H1 (cell line): ENCODE measurements at regions not wholly inside any gene's neighbourhood (a gene's known extent, or its start where the extent isn't known, plus 50 kb on each side); places are given as distances from the start of the nearest gene placed in this dataset.

ENCODE experiments used
- CTCF ChIA-PET: fragments of 300-600 bp; sonication (Branson Sonifier 250); formaldehyde crosslinking; loops from one replicate; lab custom pipeline; 2021; ENCODE audit not compliant: partially characterized antibody; lab: Charles Lee
- POLR2A ChIA-PET: fragments of 300-600 bp; sonication (Branson Sonifier 250); formaldehyde crosslinking; loops from one replicate; lab custom pipeline; 2021; ENCODE audit warnings: inconsistent platforms; ENCODE audit not compliant: partially characterized antibody; lab: Charles Lee
- DNase-seq, 2 experiments: peaks; one replicate each; pipeline versions ENCODE4 v3.0.0 to v3.0.0-alpha.2; 2010 to 2022; ENCODE audit warnings: low spot score in 2 of 2, low read depth in 1 of 2, mixed read lengths in 1 of 2
- FAIRE-seq: peaks from 2 replicates; lab custom pipeline; 2011; peaks lifted over from hg19 to GRCh38; lab: Jason Lieb, UNC
- H2AFZ ChIP-seq: 2 replicates; pipeline ENCODE4 v1.8.1; 2012; ENCODE audit warnings: low read length, inconsistent platforms
- H2AK5ac ChIP-seq: 2 replicates; pipeline ENCODE4 v1.6.1; 2013; ENCODE audit warnings: low read depth, low read length
- H2BK120ac ChIP-seq: replicated peaks from 2 replicates; pipeline ENCODE3; 2013; ENCODE audit warnings: low read depth, low read length, inconsistent platforms
- H2BK12ac ChIP-seq: 2 replicates; pipeline ENCODE4 v1.6.1; 2013; ENCODE audit warnings: low read depth, low read length
- H2BK15ac ChIP-seq: 2 replicates; pipeline ENCODE4 v1.6.1; 2013; ENCODE audit warnings: low read length
- H2BK20ac ChIP-seq: 2 replicates; pipeline ENCODE4 v1.6.1; 2013; ENCODE audit warnings: low read length
- H2BK5ac ChIP-seq: 2 replicates; pipeline ENCODE4 v1.6.1; 2013; ENCODE audit warnings: low read depth, low read length
- H3K14ac ChIP-seq: 2 replicates; pipeline ENCODE4 v1.6.1; 2013; ENCODE audit warnings: inconsistent platforms; ENCODE audit not compliant: insufficient read length
- H3K18ac ChIP-seq: 2 replicates; pipeline ENCODE4 v1.6.1; 2013; ENCODE audit warnings: low read length; ENCODE audit errors: extremely low read depth
- H3K23ac ChIP-seq: 2 replicates; pipeline ENCODE4 v1.6.1; 2013; ENCODE audit warnings: inconsistent platforms; ENCODE audit not compliant: insufficient read length
- H3K23me2 ChIP-seq: 2 replicates; pipeline ENCODE4 v1.6.1; 2013; ENCODE audit warnings: low read depth, low read length
- H3K27ac ChIP-seq: 2 replicates; pipeline ENCODE4 v1.6.1; 2011; ENCODE audit warnings: low read depth, low read length, inconsistent platforms
- H3K27me3 ChIP-seq, 4 experiments: replicated peaks in 1 of 4; 1 replicate in 1 of 4; 2 replicates in 3 of 4; pipeline versions ENCODE4 v1.6.1 to v1.8.1; 2011 to 2013; ENCODE audit warnings: low read length in 3 of 4, mild to moderate bottlenecking in 3 of 4, inconsistent platforms in 2 of 4, mixed read lengths in 2 of 4, moderate library complexity in 1 of 4; ENCODE audit not compliant: control insufficient read depth in 3 of 4, insufficient read depth in 3 of 4; ENCODE audit errors: extremely low read depth in 1 of 4
- H3K36me3 ChIP-seq, 4 experiments: 2 replicates each; pipeline versions ENCODE4 v1.6.1 to v1.8.1; 2011 to 2013; ENCODE audit warnings: mild to moderate bottlenecking in 4 of 4, low read length in 3 of 4, moderate library complexity in 2 of 4, control low read depth in 1 of 4, inconsistent platforms in 1 of 4; ENCODE audit not compliant: insufficient read depth in 4 of 4, control insufficient read depth in 2 of 4
- H3K4ac ChIP-seq: replicated peaks from 2 replicates; pipeline ENCODE3; 2013; ENCODE audit warnings: low read length, low read depth, mixed read lengths, inconsistent platforms; ENCODE audit not compliant: insufficient read length
- H3K4me1 ChIP-seq, 4 experiments: replicated peaks in 1 of 4; 1 replicate in 1 of 4; 2 replicates in 3 of 4; pipeline versions ENCODE4 v1.6.1 to v1.8.1; 2011 to 2013; ENCODE audit warnings: low read length in 3 of 4, inconsistent platforms in 2 of 4, mixed read lengths in 1 of 4; ENCODE audit not compliant: insufficient read depth in 4 of 4, control insufficient read depth in 3 of 4
- H3K4me2 ChIP-seq, 2 experiments: 2 replicates each; pipeline versions ENCODE4 v1.6.1 to v1.8.1; 2011 to 2013; ENCODE audit warnings: low read depth in 2 of 2, low read length in 2 of 2, control low read depth in 1 of 2, inconsistent platforms in 1 of 2, mild to moderate bottlenecking in 1 of 2; ENCODE audit not compliant: insufficient read depth in 1 of 2
- H3K4me3 ChIP-seq, 4 experiments: fragments of 200-600, 300-600 bp in 1 of 4; sonication (generic), shearing (Covaris generic), sonication (Bioruptor Twin) in 1 of 4; 2 replicates each; pipeline versions ENCODE4 v1.5.1 to v1.8.1; 2011 to 2016; ENCODE audit warnings: low read length in 4 of 4, low read depth in 3 of 4, control low read depth in 2 of 4, inconsistent platforms in 2 of 4, mild to moderate bottlenecking in 2 of 4, mixed read lengths in 1 of 4, moderate library complexity in 1 of 4; ENCODE audit not compliant: insufficient read depth in 2 of 4; ENCODE audit errors: extremely low read depth in 1 of 4
- H3K56ac ChIP-seq: replicated peaks from 2 replicates; pipeline ENCODE3; 2013; ENCODE audit warnings: low read depth, mild to moderate bottlenecking, mixed read lengths, low read length, inconsistent platforms; ENCODE audit not compliant: insufficient read length
- H3K79me1 ChIP-seq: 2 replicates; pipeline ENCODE4 v1.6.1; 2013; ENCODE audit warnings: low read depth, low read length, control low read depth
- H3K79me2 ChIP-seq, 2 experiments: 2 replicates each; pipeline versions ENCODE4 v1.6.1 to v1.8.1; 2012 to 2013; ENCODE audit warnings: low read length in 2 of 2, mild to moderate bottlenecking in 2 of 2, inconsistent platforms in 1 of 2; ENCODE audit not compliant: insufficient read depth in 2 of 2, control insufficient read depth in 1 of 2
- H3K9ac ChIP-seq, 4 experiments: replicated peaks in 1 of 4; 1 replicate in 1 of 4; 2 replicates in 3 of 4; pipeline versions ENCODE4 v1.6.1 to v1.8.1; 2011 to 2013; ENCODE audit warnings: low read depth in 3 of 4, low read length in 3 of 4, control low read depth in 2 of 4, mild to moderate bottlenecking in 2 of 4, moderate library complexity in 2 of 4, inconsistent platforms in 1 of 4; ENCODE audit errors: extremely low read depth in 1 of 4
- H3K9me3 ChIP-seq, 2 experiments: 2 replicates each; pipeline versions ENCODE4 v1.6.1 to v1.8.1; 2012 to 2013; ENCODE audit warnings: mild to moderate bottlenecking in 2 of 2, moderate library complexity in 2 of 2, control low read depth in 1 of 2, inconsistent platforms in 1 of 2, low read depth in 1 of 2, low read length in 1 of 2, mixed read lengths in 1 of 2; ENCODE audit not compliant: insufficient read depth in 2 of 2
- H4K20me1 ChIP-seq, 2 experiments: replicated peaks in 1 of 2; 2 replicates each; pipeline versions ENCODE3 to v1.8.1; 2011 to 2013; ENCODE audit warnings: inconsistent platforms in 2 of 2, low read length in 2 of 2, mild to moderate bottlenecking in 1 of 2; ENCODE audit not compliant: insufficient read depth in 2 of 2, control insufficient read depth in 1 of 2
- H4K5ac ChIP-seq: 2 replicates; pipeline ENCODE4 v1.6.1; 2013; ENCODE audit warnings: low read length, low read depth, mixed read lengths, inconsistent platforms; ENCODE audit not compliant: insufficient read length
- H4K8ac ChIP-seq: 2 replicates; pipeline ENCODE4 v1.8.0; 2013; ENCODE audit warnings: mild to moderate bottlenecking, moderate library complexity, low read length, inconsistent platforms; ENCODE audit not compliant: insufficient read depth; ENCODE audit errors: extremely low read depth
- H4K91ac ChIP-seq: replicated peaks from 2 replicates; pipeline ENCODE3; 2013; ENCODE audit warnings: low read length, mixed read lengths, inconsistent platforms; ENCODE audit not compliant: insufficient read length
- EZH2 ChIP-seq: fragments of 200-600 bp; sonication (generic); IDR thresholded peaks from 2 replicates; pipeline ENCODE4 v1.7.1; 2012; ENCODE audit warnings: low read depth, mild to moderate bottlenecking, moderate library complexity, low read length, inconsistent platforms; ENCODE audit not compliant: severe bottlenecking
- JUND ChIP-seq: IDR thresholded peaks from 2 replicates; pipeline ENCODE4 v1.6.1; 2011; ENCODE audit warnings: mild to moderate bottlenecking, improper control_type of control experiment, low read length
- PHF8 ChIP-seq: fragments of 200-600 bp; sonication (generic); conservative IDR thresholded peaks from 2 replicates; pipeline ENCODE4 v1.7.1; 2012; ENCODE audit warnings: low read depth, mild to moderate bottlenecking, inconsistent platforms, low read length, moderate library complexity
- POLR2AphosphoS5 ChIP-seq: IDR thresholded peaks from 2 replicates; pipeline ENCODE4 v1.6.1; 2011; ENCODE audit warnings: low read depth, low read length
- TAF7 ChIP-seq: optimal IDR thresholded peaks from 2 replicates; pipeline ENCODE3; 2011; ENCODE audit warnings: low read depth, mild to moderate bottlenecking, inconsistent platforms, low read length, moderate library complexity, borderline replicate concordance
- TEAD4 ChIP-seq: IDR thresholded peaks from 2 replicates; pipeline ENCODE4 v1.6.1; 2012; ENCODE audit warnings: low read depth, low read length, inconsistent platforms, mixed read lengths
- WGBS, 2 experiments: shearing (Covaris generic) in 1 of 2; methylation state at CpG; one replicate each; pipeline versions ENCODE4 v1.1.6 to v1.1.7; 2013 to 2015; ENCODE audit warnings: low lambda C conversion rate in 2 of 2, mixed read lengths in 2 of 2, inconsistent platforms in 1 of 2, low coverage in 1 of 2, missing lambda C conversion rate in 1 of 2; ENCODE audit not compliant: insufficient replicate concordance in 2 of 2, insufficient coverage in 1 of 2, insufficient read length in 1 of 2; ENCODE audit errors: extremely low coverage in 1 of 2, missing lambda C conversion rate in 1 of 2; 5-methylcytosine and 5-hydroxymethylcytosine counted together

DNA sequence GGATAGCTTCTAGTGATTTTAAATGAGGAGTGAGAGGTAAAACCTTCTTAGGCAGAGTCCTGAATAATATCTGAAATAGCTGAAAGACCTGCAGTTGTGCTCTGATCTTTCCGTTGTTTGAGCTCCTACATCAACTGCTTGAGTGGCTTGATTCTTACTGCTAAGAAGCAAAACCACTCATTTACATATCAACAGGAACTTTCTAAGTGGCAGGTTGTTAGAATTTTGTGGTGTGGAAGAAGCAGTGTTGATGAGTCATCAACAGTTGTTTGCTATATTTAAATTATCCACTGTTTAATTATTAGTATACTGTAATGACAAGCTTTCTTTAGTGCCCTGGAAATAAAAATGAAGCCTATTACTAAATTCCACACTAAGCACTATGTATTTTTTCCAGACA lies 689.5 kb downstream of the DNAJB9 start:
- TF ChIP-seq PHF8: no peak
- TF ChIP-seq JUND: peak; percentile 79
- TF ChIP-seq TAF7: no peak
- no peak for TF ChIP-seq POLR2AphosphoS5
- no peak for TF ChIP-seq TEAD4
- no peak for TF ChIP-seq EZH2
- H3K27me3 ChIP-seq: no peaks in the 10 kb centered on the region
- FAIRE-seq (peak; percentile 28), DNase-seq (no peak)
- no peak overlapping the region for H3K9ac ChIP-seq
- H4K91ac ChIP-seq: no peak overlapping the region
- no peak overlapping the region for H2BK120ac ChIP-seq
- ChIA-PET POLR2A (no interaction called here), CTCF (no interaction called here)
- H4K5ac ChIP-seq: no peak overlapping the region
- H3K23me2 ChIP-seq: no peaks in the 10 kb centered on the region
- no peak overlapping the region for H3K4ac ChIP-seq
- no peaks in the 10 kb centered on the region; a peak in 1 of 7 replicates for H3K4me1 ChIP-seq
- no peaks in the 10 kb centered on the region for H3K79me1 ChIP-seq
- H3K4me2 ChIP-seq: no peak overlapping the region
- H3K79me2 ChIP-seq: no peaks in the 10 kb centered on the region
- H4K8ac ChIP-seq: no peak overlapping the region
- H4K20me1 ChIP-seq: no peaks in the 10 kb centered on the region
- no peak overlapping the region for H3K18ac ChIP-seq
- H3K27ac ChIP-seq: no peak overlapping the region
- H3K4me3 ChIP-seq: no peak overlapping the region
- no peak overlapping the region for H2BK12ac ChIP-seq
- no peaks in the 10 kb centered on the region for H3K36me3 ChIP-seq
- no peak overlapping the region for H2BK5ac ChIP-seq
- no peak overlapping the region for H2BK15ac ChIP-seq
- no peak overlapping the region for H2AFZ ChIP-seq
- no peak overlapping the region for H3K23ac ChIP-seq
- no peak overlapping the region for H3K56ac ChIP-seq
- no peaks in the 10 kb centered on the region for H3K9me3 ChIP-seq
- H2AK5ac ChIP-seq: no peak overlapping the region
- H2BK20ac ChIP-seq: no peak overlapping the region
- H3K14ac ChIP-seq: no peak overlapping the region
- 35% methylated on average over 1 of the region's 1 CpG; no CpG with 5 or more reads in 1 of the 2 experiments for WGBS, 2 experiments
